Trophoblast cell (in vitro differentiated cells and primary cell): ENCODE measurements at regions not wholly inside any gene's neighbourhood (a gene's known extent, or its start where the extent isn't known, plus 50 kb on each side); places are given as distances from the start of the nearest gene placed in this dataset.

Experiments used
- DNase-seq, 2 donors: peaks; one replicate each; pipeline ENCODE4 v3.0.0-alpha.2; 2016
- H2AFZ ChIP-seq: 2 replicates; pipeline ENCODE4 v1.6.1; 2013; ENCODE audit warnings: low read length, moderate library complexity, mild to moderate bottlenecking; ENCODE audit not compliant: insufficient read depth, poor library complexity
- H2AK5ac ChIP-seq: 2 replicates; pipeline ENCODE4 v1.6.1; 2013; ENCODE audit warnings: mild to moderate bottlenecking, low read length
- H2BK120ac ChIP-seq: 2 replicates; pipeline ENCODE4 v1.6.1; 2013; ENCODE audit warnings: low read length, mild to moderate bottlenecking, moderate library complexity; ENCODE audit not compliant: insufficient read depth, poor library complexity
- H2BK12ac ChIP-seq: 2 replicates; pipeline ENCODE4 v1.6.1; 2013; ENCODE audit warnings: mild to moderate bottlenecking, low read length, moderate library complexity
- H2BK5ac ChIP-seq: 2 replicates; pipeline ENCODE4 v1.6.1; 2013; ENCODE audit warnings: low read length, low read depth, moderate library complexity, mild to moderate bottlenecking; ENCODE audit not compliant: poor library complexity
- H3K14ac ChIP-seq: 2 replicates; pipeline ENCODE4 v1.6.1; 2013; ENCODE audit warnings: mild to moderate bottlenecking, low read length
- H3K18ac ChIP-seq: 2 replicates; pipeline ENCODE4 v1.6.1; 2013; ENCODE audit warnings: mild to moderate bottlenecking, low read length
- H3K23ac ChIP-seq: 2 replicates; pipeline ENCODE4 v1.6.1; 2013; ENCODE audit warnings: low read length
- H3K27ac ChIP-seq: 2 replicates; pipeline ENCODE4 v1.5.1; 2013; ENCODE audit warnings: low read depth, mild to moderate bottlenecking, inconsistent platforms, low read length, moderate library complexity
- H3K27me3 ChIP-seq: 2 replicates; pipeline ENCODE4 v1.6.1; 2013; ENCODE audit warnings: inconsistent platforms, mild to moderate bottlenecking, low read length, moderate library complexity; ENCODE audit not compliant: insufficient read depth
- H3K36me3 ChIP-seq, 2 experiments: 1 replicate in 1 of 2; 2 replicates in 1 of 2; pipeline ENCODE4 v1.6.1; 2013; ENCODE audit warnings: low read length in 2 of 2, mild to moderate bottlenecking in 2 of 2, moderate library complexity in 1 of 2; ENCODE audit not compliant: insufficient read depth in 2 of 2, control insufficient read depth in 1 of 2
- H3K4ac ChIP-seq: 2 replicates; pipeline ENCODE4 v1.6.1; 2013; ENCODE audit warnings: low read depth, mild to moderate bottlenecking, low read length, moderate library complexity
- H3K4me1 ChIP-seq, 2 experiments: 1 replicate in 1 of 2; 2 replicates in 1 of 2; pipeline ENCODE4 v1.6.1; 2013; ENCODE audit warnings: low read length in 2 of 2, mild to moderate bottlenecking in 2 of 2, moderate library complexity in 1 of 2; ENCODE audit not compliant: insufficient read depth in 2 of 2, control insufficient read depth in 1 of 2
- H3K4me2 ChIP-seq: 2 replicates; pipeline ENCODE4 v1.6.1; 2013; ENCODE audit warnings: inconsistent platforms, mild to moderate bottlenecking, low read length, moderate library complexity
- H3K4me3 ChIP-seq: 2 replicates; pipeline ENCODE4 v1.5.1; 2013; ENCODE audit warnings: mild to moderate bottlenecking, low read depth, low read length, inconsistent platforms
- H3K79me1 ChIP-seq: one replicate; pipeline ENCODE4 v1.6.1; 2013; ENCODE audit warnings: low read length
- H3K79me2 ChIP-seq: 2 replicates; pipeline ENCODE4 v1.6.1; 2013; ENCODE audit warnings: low read length, mild to moderate bottlenecking; ENCODE audit not compliant: control insufficient read depth, insufficient read depth, poor library complexity
- H3K9ac ChIP-seq: 2 replicates; pipeline ENCODE4 v1.6.1; 2013; ENCODE audit warnings: mild to moderate bottlenecking, low read length
- H3K9me3 ChIP-seq: 2 replicates; pipeline ENCODE4 v1.6.1; 2013; ENCODE audit warnings: low read depth, mild to moderate bottlenecking, control low read depth, inconsistent platforms, low read length; ENCODE audit not compliant: insufficient read depth
- H4K12ac ChIP-seq: 2 replicates; pipeline ENCODE4 v1.6.1; 2013; ENCODE audit warnings: low read depth, mild to moderate bottlenecking, low read length, moderate library complexity
- H4K8ac ChIP-seq: 2 replicates; pipeline ENCODE4 v1.6.1; 2013; ENCODE audit warnings: low read depth, mild to moderate bottlenecking, low read length, moderate library complexity
- H4K91ac ChIP-seq: one replicate; pipeline ENCODE4 v1.6.1; 2013; ENCODE audit warnings: low read depth, mild to moderate bottlenecking, low read length, moderate library complexity
- WGBS: extraction: QIAGEN DNeasy Blood & Tissue Kit; methylation state at CpG from one replicate; pipeline ENCODE4 v1.1.7; 2013; ENCODE audit warnings: missing lambda C conversion rate; ENCODE audit not compliant: insufficient read length, insufficient coverage; ENCODE audit errors: extremely low coverage; 5-methylcytosine and 5-hydroxymethylcytosine counted together

GRCh38 chr1:232291681-232292080 is 338.3 kb downstream of the SIPA1L2 start:
- Histone ChIP-seq H3K27ac (no peak overlapping the region), H3K4me3 (no peak overlapping the region), H2BK5ac (no peak overlapping the region), H3K4me2 (no peak overlapping the region), H4K12ac (no peak overlapping the region), H3K14ac (no peak overlapping the region), H4K8ac (no peak overlapping the region), H2AFZ (no peak overlapping the region), H3K18ac (no peak overlapping the region), H4K91ac (no peak overlapping the region), H3K9ac (no peak overlapping the region), H3K36me3 (no peaks in the 10 kb centered on the region), H2AK5ac (no peak overlapping the region), H3K4me1 (no peaks in the 10 kb centered on the region), H2BK120ac (no peak overlapping the region), H3K4ac (no peak overlapping the region), H3K27me3 (no peaks in the 10 kb centered on the region), H3K79me1 (no peaks in the 10 kb centered on the region), H2BK12ac (no peak overlapping the region), H3K23ac (no peak overlapping the region), H3K9me3 (no peaks in the 10 kb centered on the region), H3K79me2 (no peaks in the 10 kb centered on the region)
- no CpG with 5 or more reads among the region's 1 CpG for WGBS
- DNase-seq, result no peak

DNA sequence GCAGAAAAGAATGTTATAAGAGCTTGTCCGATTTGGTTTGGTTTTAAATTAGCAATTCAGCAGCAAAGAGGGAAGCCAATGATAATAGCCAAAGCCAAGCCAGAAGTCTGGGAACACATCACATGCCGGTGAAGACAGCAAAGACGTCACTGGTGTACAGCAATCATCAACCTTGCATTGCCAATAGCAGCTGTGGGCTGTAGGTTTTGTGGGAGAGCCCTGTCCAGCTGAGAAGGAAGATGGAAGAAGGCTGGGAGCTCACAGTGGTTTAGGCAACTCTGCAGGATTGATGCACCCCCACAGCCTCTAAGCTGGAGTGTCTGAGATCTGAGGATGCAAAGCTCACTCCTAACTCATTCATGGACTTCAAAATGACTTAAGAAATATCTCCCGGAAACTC is 338.7 kb downstream of the SIPA1L2 start:
- no CpG with 5 or more reads among the region's 4 CpGs for WGBS
- H3K4me3 ChIP-seq, result no peak overlapping the region
- H3K4ac ChIP-seq, result no peak overlapping the region
- no peak for DNase-seq
- H2BK5ac ChIP-seq, result no peak overlapping the region
- H3K18ac ChIP-seq, result no peak overlapping the region
- no peak overlapping the region for H3K14ac ChIP-seq
- no peak overlapping the region for H4K91ac ChIP-seq
- H2BK120ac ChIP-seq, result no peak overlapping the region
- H3K36me3 ChIP-seq, result no peaks in the 10 kb centered on the region
- no peak overlapping the region for H2AFZ ChIP-seq
- H3K79me1 ChIP-seq, result no peaks in the 10 kb centered on the region
- H3K79me2 ChIP-seq, result no peaks in the 10 kb centered on the region
- no peak overlapping the region for H3K9ac ChIP-seq
- H4K12ac ChIP-seq, result no peak overlapping the region
- no peak overlapping the region for H3K27ac ChIP-seq
- H3K4me2 ChIP-seq, result no peak overlapping the region
- no peaks in the 10 kb centered on the region for H3K9me3 ChIP-seq
- H3K4me1 ChIP-seq, result no peaks in the 10 kb centered on the region
- no peak overlapping the region for H3K23ac ChIP-seq
- no peak overlapping the region for H2AK5ac ChIP-seq
- no peak overlapping the region for H2BK12ac ChIP-seq
- H3K27me3 ChIP-seq, result no peaks in the 10 kb centered on the region
- no peak overlapping the region for H4K8ac ChIP-seq

GRCh38 chr1:232290570-232290969 is 339.4 kb downstream of the SIPA1L2 start:
- H2BK5ac ChIP-seq, result no peak overlapping the region
- H2BK120ac ChIP-seq, result no peak overlapping the region
- H4K8ac ChIP-seq, result no peak overlapping the region
- H3K4me1 ChIP-seq, result no peaks in the 10 kb centered on the region
- no peak overlapping the region for H2BK12ac ChIP-seq
- no peaks in the 10 kb centered on the region for H3K27me3 ChIP-seq
- no peak overlapping the region for H3K9ac ChIP-seq
- H2AFZ ChIP-seq, result no peak overlapping the region
- no peak overlapping the region for H3K18ac ChIP-seq
- H4K91ac ChIP-seq, result no peak overlapping the region
- no peak overlapping the region for H4K12ac ChIP-seq
- no peaks in the 10 kb centered on the region for H3K79me1 ChIP-seq
- H3K4me3 ChIP-seq, result no peak overlapping the region
- no peak overlapping the region for H3K27ac ChIP-seq
- no peaks in the 10 kb centered on the region for H3K79me2 ChIP-seq
- H3K4ac ChIP-seq, result no peak overlapping the region
- no peak overlapping the region for H2AK5ac ChIP-seq
- DNase-seq, result no peak
- no peaks in the 10 kb centered on the region for H3K9me3 ChIP-seq
- no peaks in the 10 kb centered on the region for H3K36me3 ChIP-seq
- H3K14ac ChIP-seq, result no peak overlapping the region
- no peak overlapping the region for H3K23ac ChIP-seq
- H3K4me2 ChIP-seq, result no peak overlapping the region

DNA sequence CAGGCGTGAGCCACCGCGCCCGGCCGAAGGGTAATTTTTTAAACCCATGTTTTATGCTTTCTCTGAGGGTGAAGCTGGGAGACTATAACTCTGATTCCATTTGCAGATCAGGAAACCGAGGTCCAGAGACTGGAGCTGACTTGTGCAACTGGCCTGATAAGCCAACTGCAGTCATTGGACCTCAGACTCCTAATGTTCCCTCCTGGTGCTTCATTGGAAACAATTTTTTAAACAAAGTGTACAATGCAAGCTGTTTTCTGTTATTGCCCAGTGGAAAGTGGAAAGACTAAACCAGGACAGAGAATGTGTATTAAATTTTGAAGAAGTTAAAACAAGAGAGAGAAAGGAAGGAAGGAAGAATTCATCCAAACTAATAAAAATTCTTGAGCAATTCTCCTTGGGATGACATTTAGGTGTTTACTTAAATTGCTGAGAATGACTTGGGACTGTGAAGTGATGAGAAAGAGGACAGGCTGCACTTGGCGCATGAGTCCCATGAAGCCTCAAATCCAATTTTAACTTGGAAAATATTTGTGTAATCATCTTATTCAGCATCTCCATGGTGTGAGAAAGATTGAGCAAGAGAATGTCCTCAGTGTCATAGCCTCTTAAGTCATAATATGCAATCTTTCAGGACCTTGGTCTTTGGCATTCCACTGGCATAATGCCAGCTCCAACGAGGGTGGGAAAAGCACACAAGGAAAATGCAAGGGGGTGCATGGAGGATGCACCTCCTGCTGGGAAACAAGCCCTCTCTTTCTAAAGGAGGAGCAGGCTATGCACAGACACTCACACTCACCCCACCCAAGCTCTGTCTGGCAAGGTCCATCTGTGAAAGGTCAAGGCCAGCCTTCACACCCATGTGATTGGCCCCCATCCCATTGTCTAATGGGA is 342.0 kb downstream of the SIPA1L2 start:
- Histone ChIP-seq H3K14ac (no peak overlapping the region), H3K18ac (no peak overlapping the region), H3K27ac (no peak overlapping the region), H3K79me1 (no peaks in the 10 kb centered on the region), H2BK120ac (no peak overlapping the region), H3K79me2 (no peaks in the 10 kb centered on the region), H3K4ac (no peak overlapping the region), H3K9me3 (peaks cover 2% of the 10 kb centered on the region), H2AK5ac (no peak overlapping the region), H3K4me3 (no peak overlapping the region), H3K4me1 (no peaks in the 10 kb centered on the region), H3K9ac (no peak overlapping the region), H2BK12ac (no peak overlapping the region), H3K27me3 (no peaks in the 10 kb centered on the region), H2BK5ac (no peak overlapping the region), H3K36me3 (no peaks in the 10 kb centered on the region), H2AFZ (no peak overlapping the region), H3K4me2 (no peak overlapping the region), H3K23ac (no peak overlapping the region), H4K8ac (no peak overlapping the region), H4K91ac (no peak overlapping the region), H4K12ac (no peak overlapping the region)
- no peak for DNase-seq
- WGBS, result no CpG with 5 or more reads among the region's 8 CpGs
